HG03135 (cell line): ENCODE measurements at regions not wholly inside any gene's neighbourhood (a gene's known extent, or its start where the extent isn't known, plus 50 kb on each side); places are given as distances from the start of the nearest gene placed in this dataset.

Source experiments
- ATAC-seq: cut with Tn5 transposase; IDR thresholded peaks from one replicate; pipeline ENCODE4 v1.9.1; 2021; ENCODE audit warnings: mild to moderate bottlenecking, moderate library complexity; ENCODE audit not compliant: unreplicated experiment

- no peak for ATAC-seq
These were observed 191.8 kb downstream of the KDR start for GRCh38 chr4:54933579-54933978.

GRCh38 chr4:54930226-54930625 lies 195.2 kb downstream of the KDR start:
- no peak for ATAC-seq

- no peak for ATAC-seq
These were observed 195.9 kb downstream of the KDR start for GRCh38 chr4:54929459-54929858.

- no peak for ATAC-seq
These were observed 200.5 kb downstream of the KDR start for GRCh38 chr4:54924891-54925290.

- ATAC-seq, result no peak
These were observed 210.1 kb downstream of the KDR start for GRCh38 chr4:54915276-54915675.

GRCh38 chr4:54914781-54915180 lies 210.6 kb downstream of the KDR start:
- no peak for ATAC-seq

- ATAC-seq, result no peak
These were observed 211.5 kb downstream of the KDR start for GRCh38 chr4:54913751-54914526.

- no peak for ATAC-seq
These were observed 213.2 kb downstream of the KDR start for GRCh38 chr4:54912155-54912554.

- peak; percentile 62 for ATAC-seq
These were observed 215.4 kb downstream of the KDR start for GRCh38 chr4:54909961-54910360.

GRCh38 chr4:54908763-54909162 lies 216.6 kb downstream of the KDR start:
- no peak for ATAC-seq

- no peak for ATAC-seq
These were observed 220.4 kb downstream of the KDR start for GRCh38 chr4:54904953-54905352.

- ATAC-seq, result no peak
These were observed 222.4 kb downstream of the KDR start for GRCh38 chr4:54902976-54903375.

GRCh38 chr4:54902271-54902670 lies 223.1 kb downstream of the KDR start:
- no peak for ATAC-seq

GRCh38 chr4:54901202-54901601 lies 224.2 kb downstream of the KDR start:
- ATAC-seq, result no peak

GRCh38 chr4:54898656-54899340 lies 226.6 kb downstream of the KDR start:
- no peak for ATAC-seq

- no peak for ATAC-seq
These were observed 227.3 kb downstream of the KDR start for GRCh38 chr4:54898056-54898562.

GRCh38 chr4:54897590-54897989 lies 227.8 kb downstream of the KDR start:
- ATAC-seq, result no peak

- ATAC-seq, result no peak
These were observed 224.9 kb downstream of the KIT start for GRCh38 chr4:54882616-54883015.

GRCh38 chr4:54879576-54879975 lies 221.8 kb downstream of the KIT start:
- no peak for ATAC-seq

- no peak for ATAC-seq
These were observed 219.2 kb downstream of the KIT start for GRCh38 chr4:54877006-54877405.

- ATAC-seq, result no peak
These were observed 214.5 kb downstream of the KIT start for GRCh38 chr4:54872261-54872660.

- no peak for ATAC-seq
These were observed 206.0 kb downstream of the KIT start for GRCh38 chr4:54863571-54864255.
